ENCODE measurements at regions not wholly inside any gene's neighbourhood (a gene's known extent, or its start where the extent isn't known, plus 50 kb on each side); places are given as distances from the start of the nearest gene placed in this dataset.
"Not testable (repeated sequence)": the region's sequence is repeated elsewhere in the genome, so short reads cannot be mapped to it uniquely, and the experiment has no call there.

DNA sequence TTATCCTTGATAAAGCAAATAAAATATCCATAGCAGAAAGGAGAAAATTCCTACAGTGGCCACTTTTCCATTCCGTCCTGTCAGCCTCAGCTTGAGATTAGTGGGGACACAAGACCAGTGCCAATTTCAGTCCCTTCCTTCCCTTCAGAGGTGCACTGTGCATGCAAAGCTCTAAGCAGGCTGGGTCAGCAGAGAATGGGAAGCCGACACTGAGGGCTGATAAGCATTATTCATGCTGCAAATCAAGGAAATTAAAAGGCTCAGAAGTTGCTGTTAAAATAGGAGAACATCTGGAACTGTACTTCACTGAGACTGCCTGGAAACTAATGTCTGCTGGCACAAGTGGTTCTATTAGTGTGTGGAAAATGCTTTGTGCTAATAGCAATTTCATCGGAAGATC is 534.3 kb downstream of the ADCYAP1 start (continued):
- TF ChIP-seq HMGA2 (CRISPR knock-in tag; IDR thresholded peaks at IDR 0.05) (no peak), ZNF671 (CRISPR knock-in tag; IDR thresholded peaks at IDR 0.05) (no peak), ZNF232 (CRISPR knock-in tag; IDR thresholded peaks at IDR 0.05) (no peak)
- TF ChIP-seq, protein P1, sequence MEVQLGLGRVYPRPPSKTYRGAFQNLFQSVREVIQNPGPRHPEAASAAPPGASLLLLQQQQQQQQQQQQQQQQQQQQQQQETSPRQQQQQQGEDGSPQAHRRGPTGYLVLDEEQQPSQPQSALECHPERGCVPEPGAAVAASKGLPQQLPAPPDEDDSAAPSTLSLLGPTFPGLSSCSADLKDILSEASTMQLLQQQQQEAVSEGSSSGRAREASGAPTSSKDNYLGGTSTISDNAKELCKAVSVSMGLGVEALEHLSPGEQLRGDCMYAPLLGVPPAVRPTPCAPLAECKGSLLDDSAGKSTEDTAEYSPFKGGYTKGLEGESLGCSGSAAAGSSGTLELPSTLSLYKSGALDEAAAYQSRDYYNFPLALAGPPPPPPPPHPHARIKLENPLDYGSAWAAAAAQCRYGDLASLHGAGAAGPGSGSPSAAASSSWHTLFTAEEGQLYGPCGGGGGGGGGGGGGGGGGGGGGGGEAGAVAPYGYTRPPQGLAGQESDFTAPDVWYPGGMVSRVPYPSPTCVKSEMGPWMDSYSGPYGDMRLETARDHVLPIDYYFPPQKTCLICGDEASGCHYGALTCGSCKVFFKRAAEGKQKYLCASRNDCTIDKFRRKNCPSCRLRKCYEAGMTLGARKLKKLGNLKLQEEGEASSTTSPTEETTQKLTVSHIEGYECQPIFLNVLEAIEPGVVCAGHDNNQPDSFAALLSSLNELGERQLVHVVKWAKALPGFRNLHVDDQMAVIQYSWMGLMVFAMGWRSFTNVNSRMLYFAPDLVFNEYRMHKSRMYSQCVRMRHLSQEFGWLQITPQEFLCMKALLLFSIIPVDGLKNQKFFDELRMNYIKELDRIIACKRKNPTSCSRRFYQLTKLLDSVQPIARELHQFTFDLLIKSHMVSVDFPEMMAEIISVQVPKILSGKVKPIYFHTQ (CRISPR knock-in tag; IDR thresholded peaks at IDR 0.05), result no peak
- TF ChIP-seq, protein P2, sequence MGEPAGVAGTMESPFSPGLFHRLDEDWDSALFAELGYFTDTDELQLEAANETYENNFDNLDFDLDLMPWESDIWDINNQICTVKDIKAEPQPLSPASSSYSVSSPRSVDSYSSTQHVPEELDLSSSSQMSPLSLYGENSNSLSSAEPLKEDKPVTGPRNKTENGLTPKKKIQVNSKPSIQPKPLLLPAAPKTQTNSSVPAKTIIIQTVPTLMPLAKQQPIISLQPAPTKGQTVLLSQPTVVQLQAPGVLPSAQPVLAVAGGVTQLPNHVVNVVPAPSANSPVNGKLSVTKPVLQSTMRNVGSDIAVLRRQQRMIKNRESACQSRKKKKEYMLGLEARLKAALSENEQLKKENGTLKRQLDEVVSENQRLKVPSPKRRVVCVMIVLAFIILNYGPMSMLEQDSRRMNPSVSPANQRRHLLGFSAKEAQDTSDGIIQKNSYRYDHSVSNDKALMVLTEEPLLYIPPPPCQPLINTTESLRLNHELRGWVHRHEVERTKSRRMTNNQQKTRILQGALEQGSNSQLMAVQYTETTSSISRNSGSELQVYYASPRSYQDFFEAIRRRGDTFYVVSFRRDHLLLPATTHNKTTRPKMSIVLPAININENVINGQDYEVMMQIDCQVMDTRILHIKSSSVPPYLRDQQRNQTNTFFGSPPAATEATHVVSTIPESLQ (CRISPR knock-in tag; IDR thresholded peaks at IDR 0.05), result no peak

DNA sequence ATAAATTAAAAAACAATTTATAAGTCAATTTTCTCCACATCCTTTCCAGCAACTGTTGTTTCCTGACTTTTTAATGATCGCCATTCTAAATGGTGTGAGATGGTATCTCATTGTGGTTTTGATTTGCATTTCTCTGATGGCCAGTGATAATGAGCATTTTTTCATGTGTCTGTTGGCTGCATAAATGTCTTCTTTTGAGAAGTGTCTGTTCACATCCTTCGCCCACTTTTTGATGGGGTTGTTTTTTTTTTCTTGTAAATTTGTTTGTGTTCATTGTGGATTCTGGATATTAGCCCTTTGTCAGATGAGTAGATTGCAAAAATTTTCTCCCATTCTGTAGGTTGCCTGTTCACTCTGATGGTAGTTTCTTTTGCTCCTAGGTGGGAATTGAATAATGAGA is 539.4 kb downstream of the ADCYAP1 start:
- ATAC-seq; POLR2A ChIA-PET; H3K27me3 Mint-ChIP-seq (ENCODE audit: low read depth): not testable (repeated sequence)

DNA sequence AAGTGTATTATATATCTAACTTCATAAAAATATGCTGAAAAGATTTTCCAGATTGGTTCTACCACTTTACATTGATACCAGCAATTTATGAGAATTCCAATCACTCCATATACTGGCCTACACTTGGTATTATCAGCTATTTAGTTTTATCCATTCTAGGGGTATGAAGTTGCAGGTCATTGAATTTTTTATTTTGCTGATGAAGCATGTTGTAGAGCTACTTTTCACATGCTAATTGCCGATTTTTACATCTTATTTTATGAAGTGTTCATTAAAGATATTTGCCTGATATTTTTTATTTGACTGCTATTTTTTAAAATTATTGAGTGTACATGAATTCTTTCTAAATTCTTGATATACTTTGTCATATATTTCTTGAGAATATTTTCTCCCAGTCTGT is 542.1 kb downstream of the ADCYAP1 start:
- Mint-ChIP-seq H3K9me3 (peaks cover 10% of the 10 kb centered on the region; the same call in 1 of the 2 replicates), H3K4me3 (no peak overlapping the region), H3K4me1 (no peaks in the 10 kb centered on the region), H3K27me3 (ENCODE audit: low read depth) (no peaks in the 10 kb centered on the region), H3K27ac (no peak overlapping the region), H3K36me3 (no peaks in the 10 kb centered on the region; the same call in 1 of the 2 replicates)
- ChIA-PET CTCF (no interaction called here), POLR2A (no interaction called here)
- DNase-seq (ENCODE audit: low spot score) (no peak), ATAC-seq (no peak)
- no peak for TF ChIP-seq CREB1 (CRISPR knock-in tag; IDR thresholded peaks at IDR 0.05)
- TF ChIP-seq ZNF317 (CRISPR knock-in tag; IDR thresholded peaks at IDR 0.05; ENCODE audit: borderline replicate concordance, low read depth), result no peak
- no peak for TF ChIP-seq OVOL2 (CRISPR knock-in tag; IDR thresholded peaks at IDR 0.05; ENCODE audit: borderline replicate concordance)

More for the DNA sequence above, 539.4 kb downstream of the ADCYAP1 start:
- CTCF ChIA-PET; DNase-seq (ENCODE audit: low spot score); H3K36me3 Mint-ChIP-seq; H3K4me3 Mint-ChIP-seq; H3K4me1 Mint-ChIP-seq; H3K9me3 Mint-ChIP-seq; H3K27ac Mint-ChIP-seq: not testable (repeated sequence)

DNA sequence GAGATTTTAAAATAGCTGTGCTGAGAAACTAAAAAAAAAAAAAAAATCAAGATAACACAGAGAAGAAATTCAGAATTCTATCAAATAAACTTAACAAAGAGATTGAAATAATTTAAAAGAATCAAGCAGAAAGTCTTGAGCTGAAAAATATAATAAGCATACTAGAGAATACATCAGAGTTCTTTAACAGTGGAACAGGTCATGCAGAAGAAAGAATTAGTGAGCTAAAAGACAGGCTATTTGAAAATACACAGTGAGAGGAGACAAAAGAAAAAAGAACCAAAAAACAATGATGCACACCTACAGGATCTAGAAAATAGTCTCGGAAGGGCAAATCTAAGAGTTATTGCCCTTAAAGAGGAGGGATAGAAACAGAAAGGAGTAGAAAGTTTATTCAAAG is 548.1 kb downstream of the ADCYAP1 start:
- POLR2A ChIA-PET, result no interaction called here
- Mint-ChIP-seq H3K4me3 (no peak overlapping the region), H3K4me1 (no peaks in the 10 kb centered on the region), H3K36me3 (peaks cover 3% of the 10 kb centered on the region; the same call in 1 of the 2 replicates), H3K27ac (no peak overlapping the region), H3K9me3 (peaks cover 49% of the 10 kb centered on the region), H3K27me3 (ENCODE audit: low read depth) (no peaks in the 10 kb centered on the region; the same call in 1 of the 2 replicates)
- ATAC-seq (no peak), DNase-seq (ENCODE audit: low spot score) (no peak)
- no peak for TF ChIP-seq SP1 (CRISPR knock-in tag; conservative IDR thresholded peaks at IDR 0.05)
- TF ChIP-seq JUN (CRISPR knock-in tag; IDR thresholded peaks at IDR 0.05), result no peak
- TF ChIP-seq, protein P3, sequence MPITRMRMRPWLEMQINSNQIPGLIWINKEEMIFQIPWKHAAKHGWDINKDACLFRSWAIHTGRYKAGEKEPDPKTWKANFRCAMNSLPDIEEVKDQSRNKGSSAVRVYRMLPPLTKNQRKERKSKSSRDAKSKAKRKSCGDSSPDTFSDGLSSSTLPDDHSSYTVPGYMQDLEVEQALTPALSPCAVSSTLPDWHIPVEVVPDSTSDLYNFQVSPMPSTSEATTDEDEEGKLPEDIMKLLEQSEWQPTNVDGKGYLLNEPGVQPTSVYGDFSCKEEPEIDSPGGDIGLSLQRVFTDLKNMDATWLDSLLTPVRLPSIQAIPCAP (CRISPR knock-in tag; IDR thresholded peaks at IDR 0.05), result no peak
- no peak for TF ChIP-seq ZNF671 (CRISPR knock-in tag; IDR thresholded peaks at IDR 0.05)
- no peak for TF ChIP-seq CBFB (CRISPR knock-in tag; IDR thresholded peaks at IDR 0.05; ENCODE audit: low read depth)
- no peak for TF ChIP-seq ZNF219 (CRISPR knock-in tag; IDR thresholded peaks at IDR 0.05; ENCODE audit: borderline replicate concordance)
- no peak for TF ChIP-seq NR1H2 (CRISPR knock-in tag; IDR thresholded peaks at IDR 0.05)
- no peak for TF ChIP-seq TCF7 (CRISPR knock-in tag; IDR thresholded peaks at IDR 0.05; ENCODE audit: low read depth)
- CTCF ChIA-PET, result no interaction called here

All from WTC11 (cell line).